22Rv1 (cell line): ENCODE measurements at regions not wholly inside any gene's neighbourhood (a gene's known extent, or its start where the extent isn't known, plus 50 kb on each side); places are given as distances from the start of the nearest gene placed in this dataset.
"Not testable (repeated sequence)": the region's sequence is repeated elsewhere in the genome, so short reads cannot be mapped to it uniquely, and the experiment has no call there.

Experiments
- H3K27ac ChIP-seq: fragments of 450-650 bp; 2 replicates; pipeline ENCODE4 v1.5.1; 2017

DNA sequence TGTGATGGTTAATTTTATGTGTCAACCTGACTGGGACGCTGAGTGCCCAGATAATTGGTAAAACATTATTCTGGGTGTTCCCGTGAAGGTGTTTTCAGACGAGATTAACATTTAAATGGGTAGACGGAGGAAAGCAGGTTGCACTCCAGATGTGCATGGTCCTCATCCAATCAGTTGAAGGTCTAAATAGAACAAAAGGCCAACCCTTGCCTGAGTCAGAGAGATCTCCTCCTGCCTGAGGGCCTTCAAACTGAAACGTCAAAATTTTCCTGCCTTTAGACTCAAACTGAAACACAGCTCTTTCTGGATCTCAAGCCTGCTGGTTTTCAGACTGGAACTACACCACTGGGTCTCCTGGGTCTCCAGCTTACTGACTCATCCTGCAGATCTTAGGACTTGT lies 73.5 kb downstream of the NPIPA8 start:
- not testable (repeated sequence) for H3K27ac ChIP-seq

GRCh38 chr16:18261848-18262247 lies 74.7 kb downstream of the NPIPA8 start:
- not testable (repeated sequence) for H3K27ac ChIP-seq

- H3K27ac ChIP-seq, result not testable (repeated sequence)
Observed at GRCh38 chr16:18259496-18260176, 76.9 kb downstream of the NPIPA8 start.

DNA sequence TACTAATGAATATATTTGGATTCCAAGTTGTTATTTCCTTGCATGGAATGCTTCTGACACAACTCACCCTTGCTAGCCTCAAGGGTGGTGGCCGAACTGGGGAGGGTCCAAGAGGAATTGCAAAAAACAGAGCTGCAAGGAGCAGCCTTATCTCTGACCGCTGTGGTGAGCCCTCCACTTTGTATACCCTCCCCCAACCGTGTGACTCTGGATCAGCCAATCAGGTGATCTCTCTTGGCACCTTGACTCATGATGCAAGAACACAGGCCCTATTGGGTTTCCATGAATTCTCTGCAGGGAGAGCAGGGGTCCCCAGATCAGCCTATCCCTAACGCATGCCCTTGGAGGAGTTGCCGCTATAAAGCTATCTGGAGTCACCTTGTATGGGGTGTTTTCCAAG lies 83.6 kb downstream of the NPIPA8 start:
- not testable (repeated sequence) for H3K27ac ChIP-seq

GRCh38 chr16:18230505-18230904 lies 106.0 kb downstream of the NPIPA8 start:
- not testable (repeated sequence) for H3K27ac ChIP-seq

- not testable (repeated sequence) for H3K27ac ChIP-seq
Observed at GRCh38 chr16:18222054-18223009, 114.2 kb downstream of the NPIPA8 start.

GRCh38 chr16:18217741-18218140 lies 118.8 kb downstream of the NPIPA8 start:
- not testable (repeated sequence) for H3K27ac ChIP-seq

GRCh38 chr16:18216814-18217213 lies 119.7 kb downstream of the NPIPA8 start:
- H3K27ac ChIP-seq, result not testable (repeated sequence)

DNA sequence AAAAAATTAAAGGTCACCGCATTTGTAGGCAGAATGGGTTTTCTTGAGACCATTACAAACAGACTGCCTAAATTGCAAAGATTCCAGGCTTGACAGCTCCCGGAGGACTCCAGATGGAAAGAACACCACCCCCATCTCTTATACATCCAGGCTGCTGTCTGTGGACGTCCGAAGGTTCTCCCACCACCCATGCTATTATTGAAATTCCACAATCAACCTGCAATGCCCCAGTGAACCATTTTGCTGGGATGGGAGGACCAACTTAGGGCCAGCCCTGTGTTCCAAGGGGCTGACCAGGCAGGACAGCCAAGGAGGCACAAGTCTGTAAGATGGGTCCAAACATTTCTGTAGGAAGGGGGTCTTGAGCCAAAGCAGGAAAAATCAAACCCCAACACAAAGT lies 122.7 kb downstream of the NPIPA8 start:
- H3K27ac ChIP-seq, result not testable (repeated sequence)

DNA sequence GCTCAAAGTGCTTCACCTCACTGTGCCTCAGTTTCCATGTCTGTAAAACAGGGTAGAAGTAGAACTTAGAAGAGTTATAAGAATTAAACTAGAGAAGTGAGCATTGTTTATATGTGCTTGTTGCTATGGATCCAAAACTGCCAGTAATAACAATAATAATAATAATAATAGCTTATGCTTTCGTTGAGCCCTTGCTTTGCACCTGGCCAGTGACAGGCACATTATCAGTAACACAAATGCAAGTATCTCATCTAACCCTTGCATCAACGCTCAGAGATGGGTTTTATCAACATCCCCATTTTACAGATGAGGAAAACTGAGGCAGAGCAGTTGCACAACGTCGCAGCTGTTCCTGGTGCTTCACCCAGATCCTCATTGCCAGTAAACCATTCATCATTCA lies 125.0 kb downstream of the NPIPA8 start:
- not testable (repeated sequence) for H3K27ac ChIP-seq

DNA sequence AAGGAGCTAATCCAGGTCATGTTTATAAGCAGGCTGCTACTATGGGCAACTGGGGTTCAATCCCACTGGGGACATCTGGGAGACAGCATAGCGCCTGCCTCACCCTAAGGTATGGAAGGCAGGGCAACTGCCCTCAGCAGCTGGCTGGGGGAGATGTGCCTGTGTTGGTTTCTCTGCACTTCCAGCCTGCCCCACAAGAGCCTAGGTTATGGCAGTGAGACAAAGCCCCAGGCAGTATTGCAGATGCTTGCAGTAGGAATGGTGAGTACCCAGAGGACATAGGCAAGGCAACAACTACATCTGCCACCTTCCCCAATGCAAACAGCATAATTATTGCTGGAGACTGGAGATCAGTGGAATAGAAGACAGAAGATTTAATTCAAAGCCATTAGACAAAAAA lies 131.8 kb downstream of the NPIPA8 start:
- H3K27ac ChIP-seq, result not testable (repeated sequence)

- not testable (repeated sequence) for H3K27ac ChIP-seq
Observed at GRCh38 chr16:18204309-18204708, 132.2 kb downstream of the NPIPA8 start.

- H3K27ac ChIP-seq, result not testable (repeated sequence)
Observed at GRCh38 chr16:18201511-18201910, 135.0 kb downstream of the NPIPA8 start.

- not testable (repeated sequence) for H3K27ac ChIP-seq
Observed at GRCh38 chr16:18192389-18192788, 144.1 kb downstream of the NPIPA8 start.

DNA sequence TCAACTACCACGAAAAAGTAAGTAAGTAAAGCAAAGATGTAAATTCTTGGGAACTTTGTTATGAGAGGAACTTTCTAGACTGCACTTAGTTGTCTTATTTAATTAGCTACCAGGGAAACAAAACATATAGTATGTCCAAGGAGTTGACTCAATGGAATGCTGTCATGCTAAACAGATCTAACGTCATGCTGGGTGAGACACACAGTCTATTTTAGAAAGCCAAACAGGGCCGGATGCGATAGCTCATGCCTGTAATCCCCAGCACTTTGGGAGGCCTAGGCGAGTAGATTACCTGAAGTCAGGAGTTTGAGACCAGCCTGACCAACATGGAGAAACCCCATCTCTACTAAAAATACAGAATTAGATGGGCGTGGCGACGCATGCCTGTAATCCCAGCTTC lies 146.4 kb downstream of the NPIPA8 start:
- H3K27ac ChIP-seq, result not testable (repeated sequence)

DNA sequence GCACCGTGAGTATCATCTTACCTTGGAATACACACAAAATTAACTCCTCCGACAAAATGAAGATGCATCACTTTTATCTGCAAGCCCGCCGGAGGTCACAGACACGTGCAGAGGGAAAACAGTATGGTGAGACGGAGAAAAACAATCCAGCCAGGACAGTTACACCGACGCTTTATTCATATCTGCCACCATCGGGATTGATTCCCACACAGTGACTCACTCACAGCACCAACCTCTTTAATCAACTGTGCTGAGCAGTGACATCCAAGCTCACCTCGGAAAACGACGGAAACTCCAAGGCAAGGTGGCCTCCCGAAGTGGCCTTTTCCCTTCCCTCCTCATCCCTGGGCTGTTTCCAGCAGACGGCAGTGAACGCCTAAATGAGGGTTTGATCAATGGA lies 151.8 kb downstream of the NPIPA8 start:
- not testable (repeated sequence) for H3K27ac ChIP-seq

- H3K27ac ChIP-seq, result not testable (repeated sequence)
Observed at GRCh38 chr16:18181028-18181427, 155.5 kb downstream of the NPIPA8 start.

DNA sequence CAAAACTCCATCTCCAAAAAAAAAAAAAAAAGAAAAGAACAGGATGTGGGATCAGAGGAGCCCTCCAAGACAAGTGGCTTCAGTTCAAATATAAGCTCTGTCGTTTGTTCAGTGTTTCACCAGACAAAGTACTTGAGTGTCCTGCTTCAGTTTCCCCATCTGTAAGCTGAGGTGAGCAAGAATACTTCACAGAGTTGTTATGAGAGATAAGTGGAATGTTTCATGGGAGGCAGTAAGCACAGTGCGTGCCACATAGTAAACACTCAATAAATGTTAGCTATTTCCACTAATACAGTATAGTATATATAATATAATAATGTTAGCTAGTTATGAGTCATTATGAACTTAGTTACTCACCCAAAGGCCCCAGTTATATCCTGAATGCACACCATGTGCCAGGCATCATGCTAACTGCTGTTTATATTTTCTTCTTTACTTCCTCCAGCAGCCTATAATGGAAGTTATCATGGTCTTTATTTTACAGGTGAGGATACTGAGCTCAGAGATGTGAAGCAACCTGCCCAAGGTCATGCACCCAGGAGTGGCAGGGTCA lies 162.5 kb downstream of the NPIPA8 start:
- H3K27ac ChIP-seq, result not testable (repeated sequence)

DNA sequence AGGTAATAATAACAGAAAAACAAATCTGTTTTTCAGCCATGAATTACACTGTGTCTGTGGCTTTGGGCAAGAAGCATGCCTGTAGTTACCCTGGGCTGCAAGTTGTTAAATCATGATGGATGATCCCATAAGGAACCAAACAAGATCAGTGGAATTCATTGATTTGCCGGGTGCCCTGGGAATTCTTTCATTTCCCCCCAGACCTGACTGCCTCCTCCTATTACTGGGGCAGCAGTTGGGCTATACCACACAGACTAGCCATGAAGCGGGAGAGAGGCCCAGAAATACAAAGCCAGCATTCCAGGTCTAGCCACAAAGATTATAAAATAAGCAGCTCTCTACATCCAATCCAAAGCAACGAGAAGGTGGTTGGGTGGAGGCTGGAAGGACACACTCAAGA lies 174.2 kb downstream of the NPIPA8 start:
- not testable (repeated sequence) for H3K27ac ChIP-seq

- H3K27ac ChIP-seq, result not testable (repeated sequence)
Observed at GRCh38 chr16:18161224-18161623, 175.3 kb downstream of the NPIPA8 start.

DNA sequence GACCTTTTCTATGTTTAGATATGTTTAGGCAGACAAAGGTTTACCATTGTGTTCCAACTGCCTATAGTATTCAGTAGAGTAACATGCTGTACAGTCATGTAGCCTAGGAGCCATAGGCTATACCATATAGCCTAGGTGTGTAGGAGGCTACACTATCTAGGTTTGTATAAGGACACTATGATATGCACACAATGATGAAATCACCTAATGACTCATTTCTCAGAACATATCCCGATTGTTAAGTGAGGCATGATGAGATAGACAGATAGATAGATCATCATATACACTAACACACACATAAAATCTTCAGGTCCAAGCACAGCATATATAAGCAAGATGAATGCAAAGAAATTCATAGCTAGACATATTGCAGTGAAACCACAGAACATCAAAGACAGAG lies 177.4 kb downstream of the NPIPA8 start:
- not testable (repeated sequence) for H3K27ac ChIP-seq

GRCh38 chr16:18157854-18158253 lies 178.7 kb downstream of the NPIPA8 start:
- H3K27ac ChIP-seq, result not testable (repeated sequence)

GRCh38 chr16:18152832-18153231 lies 183.7 kb downstream of the NPIPA8 start:
- not testable (repeated sequence) for H3K27ac ChIP-seq
